ENCODE measurements at regions not wholly inside any gene's neighbourhood (a gene's known extent, or its start where the extent isn't known, plus 50 kb on each side); places are given as distances from the start of the nearest gene placed in this dataset.

DNA sequence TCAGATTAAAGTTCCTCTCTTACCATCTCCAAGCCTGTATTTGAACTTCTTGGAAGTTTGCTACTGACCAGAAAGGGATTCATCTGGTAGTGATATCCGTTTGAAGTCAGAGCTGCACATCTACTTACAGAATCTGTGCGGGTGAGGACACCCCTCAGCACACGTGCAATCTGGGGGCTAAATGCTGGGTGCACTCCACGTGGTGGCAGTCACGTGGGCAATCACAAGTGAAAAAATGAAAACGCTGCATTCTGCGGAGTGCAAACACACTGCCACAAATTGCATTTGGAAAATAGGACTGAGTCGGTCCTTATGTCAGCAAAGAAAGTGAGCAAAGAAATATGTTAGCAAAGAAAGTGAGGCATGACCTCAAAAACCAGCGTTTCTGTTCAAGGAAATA is 76.1 kb upstream of the GYPC start:
- no peak for DNase-seq (ENCODE audit: low read depth)

DNA sequence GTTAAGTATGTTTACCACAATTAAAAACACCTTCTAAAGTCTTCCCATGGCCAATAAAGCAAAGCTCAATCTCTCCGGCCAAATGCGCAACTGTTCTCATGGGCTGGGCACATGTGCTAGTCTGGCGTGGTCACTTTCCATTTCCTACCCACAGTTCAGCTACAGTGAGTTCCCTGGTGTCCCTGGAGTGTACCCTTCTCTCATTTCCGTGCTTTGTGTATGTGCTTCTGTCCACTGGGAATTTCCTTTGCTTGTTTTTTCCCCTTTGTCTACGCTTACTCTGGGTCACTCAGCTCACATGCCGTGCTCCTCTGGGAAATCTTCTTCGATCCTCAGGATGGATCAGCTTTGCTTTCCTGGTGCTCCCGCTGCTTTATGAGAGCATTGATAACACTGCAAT is 69.6 kb upstream of the GYPC start:
- DNase-seq (ENCODE audit: low read depth) = no peak

DNA sequence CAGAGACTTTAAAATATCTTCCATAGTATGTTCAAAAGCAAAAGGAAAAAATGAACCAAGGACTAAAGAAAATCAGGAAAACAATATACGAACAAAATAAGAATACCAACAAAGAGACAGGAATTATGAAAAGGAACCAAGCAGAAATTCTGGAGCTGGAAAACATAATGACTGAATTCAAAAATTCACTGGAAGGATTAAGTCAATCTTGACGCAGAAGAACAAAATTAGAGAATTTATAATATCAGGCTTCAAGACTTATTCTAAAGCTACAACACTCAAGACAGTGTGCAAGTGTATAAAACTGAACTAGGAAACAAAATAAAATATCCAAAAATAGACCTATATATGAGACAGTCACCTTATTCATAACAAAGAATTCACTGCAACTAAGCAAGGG is 56.9 kb upstream of the GYPC start:
- no peak for DNase-seq (ENCODE audit: low read depth)

DNA sequence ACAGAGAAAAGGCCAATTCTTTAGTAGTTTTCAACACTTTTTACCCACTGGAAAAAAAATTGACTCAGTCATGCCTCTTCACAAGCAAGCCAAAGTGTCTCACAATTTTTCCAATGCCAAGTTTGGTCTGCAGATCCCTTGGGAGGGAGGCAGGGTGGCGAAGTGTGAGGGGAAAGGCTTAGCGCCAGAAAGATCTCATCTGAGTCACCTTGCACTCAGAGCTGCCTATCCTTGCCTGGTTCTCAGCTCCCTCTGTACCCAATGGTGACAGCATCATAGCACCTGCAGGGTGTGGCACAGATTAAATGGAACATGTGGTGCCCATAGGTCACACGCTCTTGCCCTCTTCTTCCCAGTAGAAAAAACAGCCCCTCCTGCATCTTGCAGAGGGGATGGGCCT is 55.2 kb upstream of the GYPC start:
- DNase-seq (ENCODE audit: low read depth) = no peak

DNA sequence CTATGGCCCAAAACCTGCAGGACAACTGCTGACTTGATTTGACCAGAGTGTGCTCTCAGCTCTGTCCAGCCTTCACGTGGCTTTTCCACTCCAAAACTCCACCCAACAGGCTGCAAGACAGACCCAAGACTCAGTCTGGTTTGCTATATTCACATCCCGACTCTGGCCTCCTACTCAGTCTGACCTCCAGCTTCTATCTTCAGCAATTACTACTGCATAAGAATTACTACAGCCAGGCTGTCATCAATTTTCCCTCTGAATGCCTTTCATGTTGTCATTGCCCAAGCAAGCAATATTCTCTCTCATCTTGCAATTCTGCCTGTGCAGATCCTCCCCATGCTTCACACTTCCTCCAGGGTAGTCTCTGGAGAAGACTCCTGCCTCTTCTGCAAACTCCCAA is 53.6 kb upstream of the GYPC start:
- no peak for DNase-seq (ENCODE audit: low read depth)
